HEK293 (cell line): ENCODE measurements at regions not wholly inside any gene's neighbourhood (a gene's known extent, or its start where the extent isn't known, plus 50 kb on each side); places are given as distances from the start of the nearest gene placed in this dataset.

Experiments used
- KLF17 ChIP-seq: fragments of 450-650 bp; formaldehyde crosslinking; IDR thresholded peaks from 2 replicates; pipeline ENCODE4 v1.5.1; 2016; ENCODE audit warnings: missing biosample characterization, missing genetic modification characterization
- KLF8 ChIP-seq: fragments of 450-650 bp; formaldehyde crosslinking; IDR thresholded peaks from 2 replicates; pipeline ENCODE4 v1.5.1; 2016; ENCODE audit warnings: missing biosample characterization, missing genetic modification characterization
- OVOL3 ChIP-seq: fragments of 450-650 bp; formaldehyde crosslinking; IDR thresholded peaks from 2 replicates; pipeline ENCODE4 v1.5.1; 2016; ENCODE audit warnings: missing biosample characterization, missing genetic modification characterization
- PRDM10 ChIP-seq: fragments of 450-650 bp; formaldehyde crosslinking; IDR thresholded peaks from 2 replicates; pipeline ENCODE4 v1.5.1; 2016; ENCODE audit warnings: missing biosample characterization, missing genetic modification characterization
- RBAK ChIP-seq: fragments of 450-650 bp; formaldehyde crosslinking; IDR thresholded peaks from 2 replicates; pipeline ENCODE4 v1.5.1; 2016; ENCODE audit warnings: missing biosample characterization, missing genetic modification characterization
- TSHZ1 ChIP-seq: fragments of 450-650 bp; formaldehyde crosslinking; IDR thresholded peaks from 2 replicates; pipeline ENCODE4 v1.5.1; 2016; ENCODE audit warnings: missing biosample characterization, missing genetic modification characterization, borderline replicate concordance
- ZBTB17 ChIP-seq: fragments of 450-650 bp; formaldehyde crosslinking; IDR thresholded peaks from 2 replicates; pipeline ENCODE4 v1.5.1; 2016; ENCODE audit warnings: missing biosample characterization, missing genetic modification characterization
- ZFP37 ChIP-seq: fragments of 450-650 bp; formaldehyde crosslinking; IDR thresholded peaks from 2 replicates; pipeline ENCODE4 v1.5.1; 2016; ENCODE audit warnings: missing biosample characterization, missing genetic modification characterization
- ZNF146 ChIP-seq: fragments of 450-650 bp; formaldehyde crosslinking; IDR thresholded peaks from 2 replicates; pipeline ENCODE4 v1.5.1; 2016; ENCODE audit warnings: missing biosample characterization, missing genetic modification characterization
- ZNF148 ChIP-seq: fragments of 450-650 bp; formaldehyde crosslinking; IDR thresholded peaks from 2 replicates; pipeline ENCODE4 v1.5.0; 2017; ENCODE audit warnings: missing biosample characterization, missing genetic modification characterization, borderline replicate concordance
- ZNF184 ChIP-seq: fragments of 450-650 bp; IDR thresholded peaks from 2 replicates; pipeline ENCODE4 v1.5.1; 2018; ENCODE audit warnings: missing biosample characterization, mild to moderate bottlenecking, missing genetic modification characterization
- ZNF239 ChIP-seq: fragments of 450-650 bp; formaldehyde crosslinking; IDR thresholded peaks from 2 replicates; pipeline ENCODE4 v1.5.1; 2016; ENCODE audit warnings: missing biosample characterization, missing genetic modification characterization
- ZNF350 ChIP-seq: fragments of 450-650 bp; formaldehyde crosslinking; IDR thresholded peaks from 2 replicates; pipeline ENCODE4 v1.5.0; 2017; ENCODE audit warnings: missing biosample characterization, mild to moderate bottlenecking, missing genetic modification characterization
- ZNF366 ChIP-seq: fragments of 450-650 bp; formaldehyde crosslinking; conservative IDR thresholded peaks from 2 replicates; pipeline ENCODE4 v1.5.1; 2016; ENCODE audit warnings: missing biosample characterization, missing genetic modification characterization
- ZNF518A ChIP-seq: fragments of 450-650 bp; formaldehyde crosslinking; conservative IDR thresholded peaks from 2 replicates; pipeline ENCODE4 v1.5.1; 2016; ENCODE audit warnings: low read depth, missing biosample characterization, missing genetic modification characterization
- ZNF521 ChIP-seq: fragments of 450-650 bp; formaldehyde crosslinking; IDR thresholded peaks from 2 replicates; pipeline ENCODE4 v1.5.1; 2017; ENCODE audit warnings: missing biosample characterization, mild to moderate bottlenecking, missing genetic modification characterization
- ZNF558 ChIP-seq: fragments of 450-650 bp; formaldehyde crosslinking; IDR thresholded peaks from 2 replicates; pipeline ENCODE4 v1.5.1; 2016; ENCODE audit warnings: missing biosample characterization, missing genetic modification characterization
- ZNF571 ChIP-seq: fragments of 450-650 bp; formaldehyde crosslinking; IDR thresholded peaks from 2 replicates; pipeline ENCODE4 v1.5.0; 2017; ENCODE audit warnings: missing biosample characterization, missing genetic modification characterization
- ZNF600 ChIP-seq: fragments of 450-650 bp; formaldehyde crosslinking; IDR thresholded peaks from 2 replicates; pipeline ENCODE4 v1.5.1; 2016; ENCODE audit warnings: missing biosample characterization, missing genetic modification characterization
- ZNF692 ChIP-seq: fragments of 450-650 bp; formaldehyde crosslinking; IDR thresholded peaks from 2 replicates; pipeline ENCODE4 v1.5.1; 2016; ENCODE audit warnings: missing biosample characterization, missing genetic modification characterization
- ZNF768 ChIP-seq: fragments of 450-650 bp; formaldehyde crosslinking; IDR thresholded peaks from 2 replicates; pipeline ENCODE4 v1.5.1; 2018; ENCODE audit warnings: missing biosample characterization, mild to moderate bottlenecking, missing genetic modification characterization
- ZNF843 ChIP-seq: fragments of 450-650 bp; formaldehyde crosslinking; IDR thresholded peaks from 2 replicates; pipeline ENCODE4 v1.5.1; 2016; ENCODE audit warnings: missing biosample characterization, missing genetic modification characterization
- ZSCAN30 ChIP-seq: fragments of 450-650 bp; IDR thresholded peaks from 2 replicates; pipeline ENCODE4 v1.5.1; 2018; ENCODE audit warnings: missing biosample characterization, mild to moderate bottlenecking, missing genetic modification characterization, moderate library complexity

- TF ChIP-seq ZNF692 (tag by site-specific recombination), result peak; percentile 23; the same call in 1 of the 2 replicates
- no peak for TF ChIP-seq TSHZ1 (tag by site-specific recombination)
- TF ChIP-seq ZSCAN30 (tag by site-specific recombination), result peak; percentile 57; the same call in 1 of the 2 replicates
- TF ChIP-seq ZNF518A (tag by site-specific recombination), result no peak; the same call in 1 of the 2 replicates
- TF ChIP-seq ZNF350, result no peak
- 0 out of 2 replicates have a peak, but pooled peaks have one; percentile 23 for TF ChIP-seq ZNF184
- TF ChIP-seq ZNF521 (tag by site-specific recombination), result no peak
- peak; percentile 13; the same call in 1 of the 2 replicates for TF ChIP-seq KLF8
- no peak for TF ChIP-seq ZBTB17 (tag by site-specific recombination)
- no peak for TF ChIP-seq RBAK
- TF ChIP-seq ZNF366, result no peak
- no peak for TF ChIP-seq ZNF239
- no peak for TF ChIP-seq PRDM10 (tag by site-specific recombination)
- TF ChIP-seq KLF17 (tag by site-specific recombination), result no peak
- TF ChIP-seq ZNF843, result peak; percentile 92
- no peak for TF ChIP-seq ZNF571 (tag by site-specific recombination)
- 0 out of 2 replicates have a peak, but pooled peaks have one; percentile 54 for TF ChIP-seq OVOL3 (tag by site-specific recombination)
- TF ChIP-seq ZNF768 (tag by site-specific recombination), result no peak
- peak; percentile 25; the same call in 1 of the 2 replicates for TF ChIP-seq ZNF146 (tag by site-specific recombination)
- no peak for TF ChIP-seq ZFP37 (tag by site-specific recombination)
- TF ChIP-seq ZNF148, result no peak
- no peak for TF ChIP-seq ZNF558 (tag by site-specific recombination)
- peak; percentile 31; the same call in 1 of the 2 replicates for TF ChIP-seq ZNF600 (tag by site-specific recombination)
These were observed 314.3 kb downstream of the EPHA7 start (continued) for GRCh38 chr6:93105017-93105416.
